HG03159 (cell line): ENCODE measurements at regions not wholly inside any gene's neighbourhood (a gene's known extent, or its start where the extent isn't known, plus 50 kb on each side); places are given as distances from the start of the nearest gene placed in this dataset.

Experiments
- ATAC-seq: cut with Tn5 transposase; IDR thresholded peaks from one replicate; pipeline ENCODE4 v1.9.1; 2021; ENCODE audit warnings: mild to moderate bottlenecking, moderate library complexity; ENCODE audit not compliant: unreplicated experiment

- ATAC-seq, result peak; percentile 49
Measured at GRCh38 chr11:134008634-134009071, 51.9 kb upstream of the IGSF9B start.

DNA sequence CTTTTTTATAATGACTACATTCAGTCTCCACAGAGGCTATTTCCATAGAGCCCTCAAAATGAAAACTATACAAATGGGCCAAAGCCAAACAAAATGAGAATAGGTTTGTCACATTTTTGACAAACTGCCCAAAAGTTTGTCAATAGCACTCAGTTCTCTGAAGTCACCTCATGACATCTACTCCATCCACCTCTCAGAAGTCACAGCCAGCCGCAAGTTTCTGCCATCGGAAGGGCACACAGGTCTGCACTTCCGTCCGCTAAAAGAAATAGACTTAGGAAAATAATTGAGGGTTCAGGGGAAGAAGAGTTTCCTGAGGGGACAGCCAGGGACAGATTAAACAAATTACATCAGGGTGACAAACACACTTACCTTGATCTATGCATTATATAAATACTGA lies 55.4 kb upstream of the JAM3 start:
- ATAC-seq, result no peak

- no peak for ATAC-seq
Measured at GRCh38 chr11:134014511-134014910, 54.4 kb upstream of the JAM3 start.

DNA sequence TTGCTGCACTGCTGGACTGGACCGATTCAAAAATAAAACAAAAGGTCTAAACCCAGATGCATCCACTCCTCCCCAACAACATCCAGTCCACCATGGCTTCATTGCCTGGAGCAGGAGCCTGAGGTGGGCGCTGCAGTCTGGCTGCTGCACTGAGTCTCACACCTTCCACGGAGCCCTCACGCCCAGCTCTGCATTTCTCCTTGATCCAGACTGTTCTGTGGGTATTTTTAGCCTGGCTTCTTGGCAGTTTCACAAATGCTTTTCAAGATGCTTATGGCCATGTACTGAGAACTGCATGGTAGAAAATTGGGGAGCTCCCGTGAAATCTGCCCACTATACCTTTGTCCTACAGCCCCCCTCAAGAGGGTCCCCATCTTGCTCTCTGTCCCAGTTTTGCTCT lies 53.3 kb upstream of the JAM3 start:
- ATAC-seq, result no peak

DNA sequence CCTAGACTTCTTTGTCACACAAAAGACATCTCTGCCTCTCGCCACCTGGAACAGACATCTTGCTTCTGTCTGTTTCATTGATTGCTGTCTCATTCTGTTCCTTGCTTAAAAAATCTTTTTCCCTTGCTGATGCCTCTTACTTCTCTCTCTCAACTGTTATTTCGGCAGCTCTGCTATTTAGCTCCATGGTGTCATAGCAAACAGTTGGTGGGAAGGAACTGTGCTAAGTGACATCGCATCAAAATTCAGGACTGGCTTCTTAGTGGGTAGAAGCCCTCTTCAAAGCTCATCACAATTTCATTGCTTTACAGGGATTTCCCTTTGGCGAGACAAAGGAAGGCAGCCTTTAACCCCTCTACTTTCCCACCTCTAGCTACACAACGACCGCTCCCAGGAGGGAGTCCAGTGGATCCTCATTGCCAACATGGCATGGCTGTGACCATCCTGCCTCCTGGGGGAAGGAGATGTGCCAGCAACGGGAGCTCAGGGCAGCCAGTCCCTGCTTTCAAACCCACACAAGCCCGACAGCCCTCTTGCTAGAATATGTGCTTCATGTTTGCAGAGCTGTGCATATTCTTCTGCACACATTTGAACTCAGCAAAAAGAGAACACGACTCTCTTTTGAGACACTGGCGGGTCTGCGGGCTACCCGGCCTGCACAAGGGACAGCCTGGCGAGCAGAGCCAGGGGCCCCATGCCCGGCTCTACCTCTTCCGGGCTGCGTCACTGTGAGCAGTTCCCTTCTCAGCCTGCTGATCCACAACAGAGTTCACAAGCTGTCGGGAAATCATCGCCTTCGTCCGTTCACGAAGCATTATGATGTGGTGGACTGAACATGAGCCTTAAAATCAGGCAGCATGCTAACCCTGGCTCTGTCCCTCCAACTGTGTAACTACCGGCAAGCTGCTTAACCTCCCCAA lies 51.1 kb upstream of the JAM3 start:
- ATAC-seq, result no peak
